NT2/D1 (cell line): ENCODE measurements at regions not wholly inside any gene's neighbourhood (a gene's known extent, or its start where the extent isn't known, plus 50 kb on each side); places are given as distances from the start of the nearest gene placed in this dataset.

ENCODE experiments used
- SUZ12 ChIP-seq: IDR thresholded peaks from 2 replicates; pipeline ENCODE4 v1.6.1; 2011; ENCODE audit not compliant: insufficient read length, insufficient read depth; ENCODE audit errors: extremely low read depth
- YY1 ChIP-seq: IDR thresholded peaks from 2 replicates; pipeline ENCODE4 v1.6.1; 2011; ENCODE audit not compliant: insufficient read length, insufficient read depth
- ZNF274 ChIP-seq: IDR thresholded peaks from 2 replicates; pipeline ENCODE4 v1.6.1; 2011; ENCODE audit warnings: mild to moderate bottlenecking, low read depth, low read length

DNA sequence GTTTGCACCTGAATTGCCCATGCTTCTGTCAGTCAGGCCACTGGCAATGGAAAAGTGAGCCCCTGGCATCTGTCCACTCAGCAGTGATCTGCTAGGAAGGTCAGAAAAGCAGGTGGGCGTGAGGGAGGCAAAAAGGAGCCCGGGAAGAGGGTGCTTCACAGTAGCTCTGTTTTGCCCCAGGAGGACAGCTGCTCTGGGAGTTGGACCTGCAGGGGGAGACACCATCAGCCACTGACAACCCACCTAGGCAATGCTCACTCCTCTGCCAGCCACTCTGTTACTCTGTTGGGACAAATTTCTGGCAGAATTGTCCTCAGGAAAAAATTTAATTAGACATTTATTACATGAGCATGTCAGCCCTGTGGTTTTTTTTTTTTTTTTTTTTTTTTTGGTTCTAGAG, 146.4 kb downstream of the LRIG2 start:
- no peak for TF ChIP-seq YY1
- TF ChIP-seq ZNF274: no peak
- TF ChIP-seq SUZ12: no peak
